Trophoblast cell (in vitro differentiated cells and primary cell): ENCODE measurements at regions not wholly inside any gene's neighbourhood (a gene's known extent, or its start where the extent isn't known, plus 50 kb on each side); places are given as distances from the start of the nearest gene placed in this dataset.

Experiments
- DNase-seq, 2 donors: peaks; one replicate each; pipeline ENCODE4 v3.0.0-alpha.2; 2016
- H2AFZ ChIP-seq: 2 replicates; pipeline ENCODE4 v1.6.1; 2013; ENCODE audit warnings: low read length, moderate library complexity, mild to moderate bottlenecking; ENCODE audit not compliant: insufficient read depth, poor library complexity
- H2AK5ac ChIP-seq: 2 replicates; pipeline ENCODE4 v1.6.1; 2013; ENCODE audit warnings: mild to moderate bottlenecking, low read length
- H2BK120ac ChIP-seq: 2 replicates; pipeline ENCODE4 v1.6.1; 2013; ENCODE audit warnings: low read length, mild to moderate bottlenecking, moderate library complexity; ENCODE audit not compliant: insufficient read depth, poor library complexity
- H2BK12ac ChIP-seq: 2 replicates; pipeline ENCODE4 v1.6.1; 2013; ENCODE audit warnings: mild to moderate bottlenecking, low read length, moderate library complexity
- H2BK5ac ChIP-seq: 2 replicates; pipeline ENCODE4 v1.6.1; 2013; ENCODE audit warnings: low read length, low read depth, moderate library complexity, mild to moderate bottlenecking; ENCODE audit not compliant: poor library complexity
- H3K14ac ChIP-seq: 2 replicates; pipeline ENCODE4 v1.6.1; 2013; ENCODE audit warnings: mild to moderate bottlenecking, low read length
- H3K18ac ChIP-seq: 2 replicates; pipeline ENCODE4 v1.6.1; 2013; ENCODE audit warnings: mild to moderate bottlenecking, low read length
- H3K23ac ChIP-seq: 2 replicates; pipeline ENCODE4 v1.6.1; 2013; ENCODE audit warnings: low read length
- H3K27ac ChIP-seq: 2 replicates; pipeline ENCODE4 v1.5.1; 2013; ENCODE audit warnings: low read depth, mild to moderate bottlenecking, inconsistent platforms, low read length, moderate library complexity
- H3K27me3 ChIP-seq: 2 replicates; pipeline ENCODE4 v1.6.1; 2013; ENCODE audit warnings: inconsistent platforms, mild to moderate bottlenecking, low read length, moderate library complexity; ENCODE audit not compliant: insufficient read depth
- H3K36me3 ChIP-seq, 2 experiments: 1 replicate in 1 of 2; 2 replicates in 1 of 2; pipeline ENCODE4 v1.6.1; 2013; ENCODE audit warnings: low read length in 2 of 2, mild to moderate bottlenecking in 2 of 2, moderate library complexity in 1 of 2; ENCODE audit not compliant: insufficient read depth in 2 of 2, control insufficient read depth in 1 of 2
- H3K4ac ChIP-seq: 2 replicates; pipeline ENCODE4 v1.6.1; 2013; ENCODE audit warnings: low read depth, mild to moderate bottlenecking, low read length, moderate library complexity
- H3K4me1 ChIP-seq, 2 experiments: 1 replicate in 1 of 2; 2 replicates in 1 of 2; pipeline ENCODE4 v1.6.1; 2013; ENCODE audit warnings: low read length in 2 of 2, mild to moderate bottlenecking in 2 of 2, moderate library complexity in 1 of 2; ENCODE audit not compliant: insufficient read depth in 2 of 2, control insufficient read depth in 1 of 2
- H3K4me2 ChIP-seq: 2 replicates; pipeline ENCODE4 v1.6.1; 2013; ENCODE audit warnings: inconsistent platforms, mild to moderate bottlenecking, low read length, moderate library complexity
- H3K4me3 ChIP-seq: 2 replicates; pipeline ENCODE4 v1.5.1; 2013; ENCODE audit warnings: mild to moderate bottlenecking, low read depth, low read length, inconsistent platforms
- H3K79me1 ChIP-seq: one replicate; pipeline ENCODE4 v1.6.1; 2013; ENCODE audit warnings: low read length
- H3K79me2 ChIP-seq: 2 replicates; pipeline ENCODE4 v1.6.1; 2013; ENCODE audit warnings: low read length, mild to moderate bottlenecking; ENCODE audit not compliant: control insufficient read depth, insufficient read depth, poor library complexity
- H3K9ac ChIP-seq: 2 replicates; pipeline ENCODE4 v1.6.1; 2013; ENCODE audit warnings: mild to moderate bottlenecking, low read length
- H3K9me3 ChIP-seq: 2 replicates; pipeline ENCODE4 v1.6.1; 2013; ENCODE audit warnings: low read depth, mild to moderate bottlenecking, control low read depth, inconsistent platforms, low read length; ENCODE audit not compliant: insufficient read depth
- H4K12ac ChIP-seq: 2 replicates; pipeline ENCODE4 v1.6.1; 2013; ENCODE audit warnings: low read depth, mild to moderate bottlenecking, low read length, moderate library complexity
- H4K8ac ChIP-seq: 2 replicates; pipeline ENCODE4 v1.6.1; 2013; ENCODE audit warnings: low read depth, mild to moderate bottlenecking, low read length, moderate library complexity
- H4K91ac ChIP-seq: one replicate; pipeline ENCODE4 v1.6.1; 2013; ENCODE audit warnings: low read depth, mild to moderate bottlenecking, low read length, moderate library complexity
- WGBS: extraction: QIAGEN DNeasy Blood & Tissue Kit; methylation state at CpG from one replicate; pipeline ENCODE4 v1.1.7; 2013; ENCODE audit warnings: missing lambda C conversion rate; ENCODE audit not compliant: insufficient read length, insufficient coverage; ENCODE audit errors: extremely low coverage; 5-methylcytosine and 5-hydroxymethylcytosine counted together

DNA sequence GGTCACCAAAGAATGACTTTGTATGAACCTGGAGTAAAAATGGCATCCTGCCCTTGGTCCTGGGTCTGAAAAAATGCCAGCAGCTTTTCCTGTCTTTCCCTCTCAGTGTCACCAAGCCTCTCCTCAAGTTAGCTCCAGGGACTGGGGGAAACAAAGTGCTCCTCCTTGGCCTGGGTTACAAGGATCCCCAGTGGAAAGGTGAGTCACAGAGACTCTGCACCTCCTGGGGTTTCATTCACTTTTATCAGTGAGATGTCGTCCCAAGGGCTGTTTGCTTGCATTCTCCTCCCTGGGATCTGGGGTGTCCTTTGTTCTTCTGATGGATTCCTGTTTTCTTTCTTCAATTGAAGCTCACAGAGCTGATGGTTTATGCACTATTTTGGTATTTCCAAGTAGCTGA lies 93.2 kb upstream of the CSNK1A1L start:
- Histone ChIP-seq H3K79me1 (no peaks in the 10 kb centered on the region), H3K4me3 (no peak overlapping the region), H3K79me2 (no peaks in the 10 kb centered on the region), H2AFZ (no peak overlapping the region), H4K91ac (no peak overlapping the region), H3K4ac (no peak overlapping the region), H3K4me2 (no peak overlapping the region), H3K27ac (no peak overlapping the region), H3K36me3 (no peaks in the 10 kb centered on the region), H2BK5ac (no peak overlapping the region), H4K12ac (no peak overlapping the region), H3K23ac (no peak overlapping the region), H3K4me1 (no peaks in the 10 kb centered on the region), H2BK12ac (no peak overlapping the region), H4K8ac (no peak overlapping the region), H3K18ac (no peak overlapping the region), H2BK120ac (no peak overlapping the region), H3K9ac (no peak overlapping the region), H3K14ac (no peak overlapping the region), H3K27me3 (no peaks in the 10 kb centered on the region), H2AK5ac (no peak overlapping the region), H3K9me3 (no peaks in the 10 kb centered on the region)
- WGBS = no CpG with 5 or more reads among the region's 1 CpG
- DNase-seq = no peak

DNA sequence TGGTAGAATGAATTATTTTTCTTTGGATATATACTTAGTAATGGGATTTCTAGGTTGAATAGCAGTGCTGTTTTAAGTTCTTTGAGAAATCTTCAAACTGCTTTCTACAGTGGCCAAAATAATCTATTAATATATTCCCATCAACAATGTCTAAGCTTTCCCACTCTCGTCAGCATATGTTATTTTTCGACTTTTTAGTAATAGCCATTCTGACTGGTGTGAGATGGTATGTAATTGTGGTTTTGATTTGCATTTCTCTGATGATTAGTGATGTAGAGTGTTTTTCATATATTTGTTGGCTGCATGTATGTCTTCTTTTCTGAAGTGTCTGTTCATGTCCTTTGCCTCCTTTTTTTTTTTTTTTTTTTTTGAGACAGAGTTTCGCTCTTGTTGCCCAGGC lies 90.2 kb upstream of the CSNK1A1L start:
- Histone ChIP-seq H3K79me1 (no peaks in the 10 kb centered on the region), H3K27me3 (no peaks in the 10 kb centered on the region), H2BK5ac (no peak overlapping the region), H3K18ac (no peak overlapping the region), H3K9me3 (no peaks in the 10 kb centered on the region), H2BK120ac (no peak overlapping the region), H3K4me2 (no peak overlapping the region), H3K14ac (no peak overlapping the region), H3K4me1 (peaks cover 0 to 2% of the 10 kb centered on the region in 2 experiments), H3K79me2 (no peaks in the 10 kb centered on the region), H2AFZ (no peak overlapping the region), H3K36me3 (no peaks in the 10 kb centered on the region), H3K9ac (no peak overlapping the region), H3K27ac (no peak overlapping the region), H3K23ac (no peak overlapping the region), H2BK12ac (no peak overlapping the region), H4K12ac (no peak overlapping the region), H2AK5ac (no peak overlapping the region), H3K4ac (no peak overlapping the region), H3K4me3 (no peak overlapping the region), H4K8ac (no peak overlapping the region), H4K91ac (no peak overlapping the region)
- WGBS = no CpG with 5 or more reads among the region's 3 CpGs
- no peak for DNase-seq

GRCh38 chr13:37194428-37194861 lies 89.0 kb upstream of the CSNK1A1L start:
- Histone ChIP-seq H3K14ac (no peak overlapping the region), H3K23ac (no peak overlapping the region), H3K79me2 (no peaks in the 10 kb centered on the region), H3K4me2 (no peak overlapping the region), H4K8ac (no peak overlapping the region), H4K91ac (no peak overlapping the region), H4K12ac (no peak overlapping the region), H3K36me3 (no peaks in the 10 kb centered on the region), H2BK120ac (no peak overlapping the region), H3K27me3 (no peaks in the 10 kb centered on the region), H2BK12ac (no peak overlapping the region), H3K9ac (no peak overlapping the region), H3K4me3 (no peak overlapping the region), H3K79me1 (no peaks in the 10 kb centered on the region), H3K9me3 (no peaks in the 10 kb centered on the region), H2BK5ac (no peak overlapping the region), H2AFZ (no peak overlapping the region), H3K27ac (no peak overlapping the region), H3K4me1 (peaks cover 0 to 2% of the 10 kb centered on the region in 2 experiments), H3K18ac (no peak overlapping the region), H3K4ac (no peak overlapping the region), H2AK5ac (no peak overlapping the region)
- no peak for DNase-seq
- WGBS = no CpG with 5 or more reads among the region's 1 CpG

GRCh38 chr13:37192956-37193355 lies 87.5 kb upstream of the CSNK1A1L start:
- no peak overlapping the region for H2BK120ac ChIP-seq
- H3K27me3 ChIP-seq = no peaks in the 10 kb centered on the region
- no CpG with 5 or more reads among the region's 2 CpGs for WGBS
- H3K4me3 ChIP-seq = no peak overlapping the region
- no peak overlapping the region for H4K8ac ChIP-seq
- peaks cover 0 to 2% of the 10 kb centered on the region in 2 experiments for H3K4me1 ChIP-seq
- no peaks in the 10 kb centered on the region for H3K36me3 ChIP-seq
- H2AFZ ChIP-seq = no peak overlapping the region
- no peak overlapping the region for H3K4ac ChIP-seq
- no peak for DNase-seq
- H4K12ac ChIP-seq = no peak overlapping the region
- no peak overlapping the region for H2BK5ac ChIP-seq
- no peak overlapping the region for H3K9ac ChIP-seq
- no peak overlapping the region for H4K91ac ChIP-seq
- no peak overlapping the region for H3K14ac ChIP-seq
- no peak overlapping the region for H3K23ac ChIP-seq
- no peak overlapping the region for H3K4me2 ChIP-seq
- no peaks in the 10 kb centered on the region for H3K79me1 ChIP-seq
- no peak overlapping the region for H2AK5ac ChIP-seq
- no peaks in the 10 kb centered on the region for H3K79me2 ChIP-seq
- H3K9me3 ChIP-seq = no peaks in the 10 kb centered on the region
- no peak overlapping the region for H3K18ac ChIP-seq
- H2BK12ac ChIP-seq = no peak overlapping the region
- no peak overlapping the region for H3K27ac ChIP-seq
